8988T (cell line): ENCODE measurements at regions not wholly inside any gene's neighbourhood (a gene's known extent, or its start where the extent isn't known, plus 50 kb on each side); places are given as distances from the start of the nearest gene placed in this dataset.
"Not testable (repeated sequence)": the region's sequence is repeated elsewhere in the genome, so short reads cannot be mapped to it uniquely, and the experiment has no call there.

ENCODE experiments used
- DNase-seq: peaks from one replicate; pipeline ENCODE4 v3.0.0; 2011

DNA sequence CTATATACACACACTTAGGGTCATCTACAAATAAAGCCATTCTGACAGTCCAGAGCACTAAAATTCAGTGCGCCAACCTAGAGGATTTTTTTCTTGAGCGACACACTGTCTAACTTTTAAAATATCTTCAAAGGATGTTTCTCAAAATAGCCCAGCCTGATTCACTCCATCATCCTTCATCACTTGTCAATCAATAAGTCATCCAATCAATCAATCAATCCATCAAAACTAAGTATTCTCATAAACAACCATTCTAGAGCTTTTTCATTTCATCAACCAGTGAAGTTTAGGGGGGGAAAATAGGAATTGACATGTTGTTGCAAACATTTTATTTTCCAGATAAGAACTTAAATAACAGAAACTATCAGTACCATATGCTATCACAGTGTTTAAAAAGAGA lies 183.2 kb downstream of the HDGFL1 start:
- no peak for DNase-seq

DNA sequence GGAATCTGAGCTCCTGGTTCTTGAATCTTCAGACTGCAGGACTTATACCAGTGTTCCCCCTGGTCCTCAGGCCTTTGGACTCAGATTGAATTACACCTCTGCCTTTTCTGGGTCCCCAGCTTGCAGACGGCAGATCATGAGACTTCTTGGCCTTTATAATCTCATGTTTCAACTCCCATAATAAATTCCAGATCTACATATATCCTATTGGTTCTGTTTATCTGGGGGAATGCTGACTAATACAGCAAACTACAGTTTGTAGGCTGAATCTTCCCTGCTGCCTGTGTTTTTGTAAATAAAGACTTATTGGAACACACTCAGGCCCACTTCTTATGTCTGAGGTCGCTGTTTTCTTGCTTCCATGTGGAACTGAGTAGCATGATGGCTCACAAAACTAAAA lies 184.7 kb downstream of the HDGFL1 start:
- DNase-seq = no peak

DNA sequence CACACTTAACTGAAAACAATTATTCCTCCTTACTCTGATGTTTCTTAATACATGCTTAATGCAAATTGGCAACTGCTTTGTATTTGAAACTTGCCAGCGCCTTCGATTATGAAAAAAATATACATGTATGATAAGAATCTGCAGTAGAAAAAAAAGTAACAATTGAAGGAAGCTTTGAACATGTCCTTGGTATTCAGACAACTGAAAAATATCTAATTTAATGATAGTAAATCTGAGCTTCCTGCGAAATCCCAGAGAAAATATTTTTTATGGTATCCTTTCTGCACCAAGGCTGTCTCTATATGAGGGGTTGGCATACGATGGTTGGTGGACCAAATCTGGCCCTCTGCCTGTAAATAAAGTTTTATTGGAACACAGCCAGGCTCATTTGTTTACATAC lies 186.2 kb downstream of the HDGFL1 start:
- DNase-seq = no peak

DNA sequence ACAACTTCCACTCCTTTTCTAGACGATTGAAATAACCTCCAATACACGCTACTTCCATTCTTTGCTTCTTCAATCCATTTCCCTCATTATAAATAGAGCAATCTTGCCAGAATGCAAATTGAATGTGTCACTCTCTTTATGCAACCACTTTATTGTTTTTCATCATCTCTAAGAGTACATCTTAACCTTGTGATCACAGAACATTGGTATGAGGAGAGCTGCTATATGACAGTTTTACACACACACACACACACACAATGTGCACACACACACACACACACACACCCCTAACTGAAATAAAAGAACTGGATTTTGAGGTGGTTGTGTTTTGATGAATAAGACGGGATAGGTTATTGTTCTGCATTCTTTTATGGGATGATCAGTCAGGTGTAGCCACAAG lies 187.0 kb downstream of the HDGFL1 start:
- no peak for DNase-seq

DNA sequence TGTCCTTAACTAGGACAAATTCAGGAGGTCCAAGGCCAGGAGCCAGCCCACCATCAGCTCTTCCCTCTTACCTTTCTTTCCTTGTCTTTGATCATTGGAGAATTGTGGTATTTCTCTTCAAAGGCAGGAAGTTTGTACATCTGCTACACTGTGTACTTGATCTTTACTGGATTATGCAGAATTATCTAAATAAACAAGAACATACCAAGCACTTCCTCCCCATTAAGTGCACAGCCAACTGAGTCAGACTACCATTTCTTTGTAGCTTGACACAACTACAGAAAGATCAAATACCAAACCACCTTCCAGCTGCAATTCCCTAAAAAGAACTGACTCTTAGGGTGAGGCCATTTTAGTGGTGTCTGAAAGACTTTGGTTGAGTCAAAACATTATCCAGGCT lies 195.1 kb downstream of the HDGFL1 start:
- DNase-seq = no peak

DNA sequence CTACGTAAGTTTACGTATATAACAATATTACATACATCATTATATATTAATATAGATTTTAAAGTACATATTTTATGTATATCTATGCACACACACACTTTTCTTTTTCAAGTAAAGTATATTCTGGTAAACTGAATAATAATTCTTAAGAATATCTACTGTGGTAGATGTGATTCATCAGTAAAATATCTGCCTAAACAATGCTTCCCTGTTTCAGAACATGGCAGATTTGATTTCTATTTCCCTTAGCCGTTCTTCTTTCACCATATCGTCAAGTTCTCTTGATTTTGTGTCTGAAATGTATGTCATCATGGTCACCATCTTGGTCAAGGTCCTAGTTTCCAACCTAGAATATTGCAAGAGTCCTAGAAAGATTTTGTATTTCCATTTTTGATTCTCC lies 195.6 kb downstream of the HDGFL1 start:
- no peak for DNase-seq

DNA sequence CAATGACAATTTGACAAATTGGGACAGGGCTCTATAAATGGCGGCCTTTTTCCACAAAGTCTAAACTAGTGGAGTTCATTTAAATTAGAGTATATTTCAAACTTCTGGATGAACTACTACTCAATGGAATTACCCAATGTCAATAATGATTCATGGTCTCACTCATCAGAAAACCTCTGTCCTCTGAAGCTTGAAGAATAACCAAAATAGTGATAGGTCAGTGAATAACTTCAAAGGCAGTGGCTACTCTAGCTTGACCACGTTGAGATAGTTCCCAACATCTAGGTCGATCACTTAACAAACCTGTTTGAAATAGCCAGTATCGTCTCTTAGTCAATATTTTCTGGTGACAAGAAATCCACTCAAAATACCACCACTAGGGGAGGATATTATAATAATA lies 197.6 kb downstream of the HDGFL1 start:
- no peak for DNase-seq

DNA sequence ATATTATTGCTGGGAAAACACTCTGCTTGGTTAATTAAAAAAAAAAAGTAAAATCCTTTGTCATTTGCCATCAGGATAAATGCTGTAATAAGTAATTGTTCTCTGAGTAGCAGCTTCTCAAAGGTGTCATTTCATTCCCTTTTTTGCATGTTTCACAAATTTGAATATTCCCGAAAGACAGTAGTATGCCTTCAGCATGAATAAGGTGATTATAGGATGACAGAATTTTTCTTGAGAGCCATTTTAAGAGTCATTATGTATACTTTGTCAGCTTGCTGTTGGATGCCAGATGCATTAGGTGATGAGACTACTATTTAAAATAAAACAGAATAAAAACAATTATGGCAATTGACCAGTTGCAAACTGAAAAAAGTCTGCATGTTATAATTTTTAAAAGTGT lies 200.7 kb downstream of the HDGFL1 start:
- no peak for DNase-seq

DNA sequence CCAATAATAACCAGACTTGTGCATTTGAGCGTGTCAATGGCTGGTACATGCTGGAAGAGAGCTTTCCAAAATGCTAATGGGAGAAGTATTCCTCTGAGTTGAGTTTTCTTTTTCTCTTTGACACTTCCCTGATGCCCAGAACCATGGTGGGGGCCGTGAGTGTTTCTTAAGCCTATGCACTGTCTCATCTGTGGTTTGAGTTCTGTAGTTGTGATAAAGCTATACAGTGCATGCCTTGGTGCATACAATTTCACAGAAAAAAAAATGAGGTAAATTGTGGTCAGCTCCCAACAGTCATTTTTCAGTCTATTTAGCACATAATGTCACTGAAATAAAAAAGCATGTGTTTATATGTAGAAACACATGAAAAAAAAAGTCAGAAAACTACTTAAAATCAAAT lies 204.8 kb downstream of the HDGFL1 start:
- DNase-seq = no peak

DNA sequence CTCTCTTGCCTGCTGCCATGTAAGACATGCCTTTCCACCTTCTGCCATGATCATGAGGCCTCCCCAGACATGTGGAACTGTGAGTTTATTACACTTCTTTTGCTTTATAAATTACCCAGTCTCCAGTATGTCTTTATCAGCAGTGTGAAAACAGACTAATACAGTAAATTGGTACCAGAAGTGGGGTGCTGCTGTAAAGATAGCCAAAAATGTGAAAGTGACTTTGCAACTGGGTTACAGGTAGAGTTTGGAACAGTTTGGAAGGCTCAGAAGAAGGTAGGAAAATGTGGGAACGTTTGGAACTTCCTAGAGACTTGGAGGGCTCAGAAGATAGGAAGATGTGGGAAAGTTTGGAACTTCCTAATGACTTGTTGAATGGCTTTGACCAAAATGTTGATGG lies 209.1 kb downstream of the HDGFL1 start:
- not testable (repeated sequence) for DNase-seq

DNA sequence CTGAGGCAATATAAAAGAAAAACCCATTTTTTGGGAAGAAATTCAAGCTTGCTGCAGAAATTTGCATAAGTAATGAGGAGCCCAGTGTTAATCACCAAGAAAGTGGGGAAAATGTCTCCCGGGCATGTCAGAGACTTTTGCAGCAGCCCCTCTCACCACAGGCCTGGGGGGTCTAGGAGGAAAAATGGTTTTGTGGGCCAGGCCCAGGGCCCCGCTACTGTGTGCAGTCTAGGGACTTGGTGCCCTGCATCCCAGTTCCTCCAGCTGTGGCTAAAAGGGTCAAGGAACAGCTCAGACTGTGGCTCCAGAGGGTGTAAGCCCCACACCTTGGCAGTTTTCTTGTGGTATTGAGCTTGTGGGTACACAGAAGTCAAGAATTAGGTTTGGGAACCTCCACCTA lies 209.7 kb downstream of the HDGFL1 start:
- DNase-seq = no peak

DNA sequence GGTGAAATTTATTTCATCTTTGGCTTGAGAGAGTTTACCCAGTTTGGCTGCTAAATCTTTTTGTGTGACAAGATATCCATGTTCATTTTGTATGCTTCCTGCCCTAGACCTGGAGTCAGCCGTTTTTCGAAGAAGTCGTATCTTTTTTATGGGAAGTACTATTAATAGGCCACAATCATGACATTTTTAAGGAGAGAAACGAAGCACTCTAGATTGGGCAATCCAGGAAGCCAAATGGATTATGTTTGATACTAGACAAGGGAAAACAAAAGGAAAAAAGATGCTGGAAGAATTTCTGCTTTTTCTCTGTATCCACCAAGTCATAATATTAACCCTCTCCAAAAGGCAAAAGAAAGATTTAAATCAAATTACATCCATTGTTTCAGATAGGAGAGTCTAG lies 214.6 kb downstream of the HDGFL1 start:
- DNase-seq = no peak

DNA sequence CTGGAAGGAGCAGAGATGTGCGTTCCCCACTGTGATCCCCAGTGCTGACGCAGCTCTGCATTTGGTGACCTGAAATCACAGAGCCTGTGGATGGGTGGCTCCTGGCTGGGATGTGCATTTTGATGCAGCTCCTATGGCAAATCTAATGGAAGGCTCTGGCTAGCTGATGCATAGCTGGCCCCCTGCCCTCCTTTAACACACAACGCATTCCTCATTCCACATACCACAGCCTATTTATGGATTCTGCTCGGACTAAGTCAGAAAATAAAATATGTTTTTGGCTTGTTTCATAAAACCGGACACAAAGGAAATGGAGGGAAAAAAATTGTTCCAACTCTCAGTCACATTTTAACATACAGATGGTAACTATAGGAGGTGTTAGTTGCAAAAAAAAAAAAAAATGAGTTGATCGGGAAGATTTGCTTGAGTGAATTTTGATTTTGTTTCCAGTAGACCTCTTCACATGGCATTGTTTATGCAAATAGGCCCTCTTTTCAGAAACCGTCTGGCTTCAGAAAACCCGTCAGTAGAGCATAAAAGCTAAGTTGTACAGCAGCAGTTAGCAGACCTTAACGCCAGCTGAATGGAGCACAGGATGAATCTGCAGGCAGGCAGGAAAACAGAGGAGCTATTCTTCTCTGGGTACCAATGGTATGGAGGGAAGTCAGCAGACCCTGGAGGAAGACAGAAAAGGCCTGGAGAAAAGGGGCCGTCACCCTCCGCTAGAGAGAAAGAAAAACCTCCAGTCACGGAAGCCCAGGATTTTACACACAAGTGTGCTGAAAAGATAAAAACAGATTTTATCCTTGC lies 215.4 kb downstream of the HDGFL1 start:
- no peak for DNase-seq

DNA sequence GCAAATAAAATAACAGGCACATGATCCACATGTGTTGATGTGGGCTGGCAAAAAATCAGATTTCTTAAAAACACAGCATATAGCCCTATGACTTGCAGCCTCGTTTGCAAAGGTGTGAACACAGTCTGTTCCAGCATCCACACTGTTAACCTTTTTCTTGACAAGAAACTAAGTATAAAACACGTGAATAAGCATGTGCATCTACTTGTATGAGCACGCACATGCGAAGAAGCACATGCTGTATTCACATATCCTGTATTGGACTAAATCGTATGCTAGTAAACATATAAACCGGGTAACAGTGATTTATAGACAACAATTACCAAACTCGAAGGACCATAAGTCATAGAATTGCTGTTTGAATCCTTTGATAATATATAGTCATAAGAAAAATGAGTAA lies 218.7 kb downstream of the HDGFL1 start:
- DNase-seq = no peak

DNA sequence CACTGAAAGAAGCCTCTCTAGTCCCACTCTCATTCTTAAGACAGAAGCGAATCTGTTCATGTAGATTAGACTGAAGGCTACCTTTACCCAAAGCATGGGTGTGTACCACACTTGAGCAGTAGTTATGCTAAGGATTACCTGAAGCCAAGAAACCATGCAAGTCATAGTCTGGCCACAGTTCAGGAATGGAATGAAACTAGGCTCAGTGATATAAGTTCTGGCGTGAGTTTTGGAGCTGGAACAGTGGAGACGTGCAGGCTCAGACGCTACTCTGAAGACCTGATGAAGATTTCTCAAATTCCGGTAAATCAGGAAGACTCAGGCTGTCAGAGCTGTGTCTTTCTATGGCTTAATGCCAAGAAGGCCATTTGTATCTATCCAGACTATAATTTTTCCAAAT lies 219.9 kb downstream of the HDGFL1 start:
- DNase-seq = no peak

DNA sequence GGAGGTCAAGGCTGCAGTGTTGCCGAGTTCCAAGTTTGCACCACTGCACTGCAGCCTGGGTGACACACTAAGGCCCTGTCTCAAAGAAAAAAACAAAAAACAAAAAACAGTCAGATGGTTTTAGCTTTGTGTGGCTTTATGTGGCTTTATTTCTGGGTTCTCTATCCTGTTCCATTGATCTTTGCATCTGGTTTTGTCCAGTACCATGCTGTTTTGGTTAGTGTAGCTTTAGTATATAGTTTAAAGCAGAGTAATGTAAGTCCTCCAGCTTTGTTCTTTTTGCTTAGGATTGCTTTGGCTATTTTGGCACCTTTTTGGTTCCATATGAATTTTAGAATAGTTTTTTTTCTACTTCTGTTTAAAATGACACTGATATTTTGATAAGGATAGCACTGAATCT lies 225.5 kb downstream of the HDGFL1 start:
- DNase-seq = no peak

DNA sequence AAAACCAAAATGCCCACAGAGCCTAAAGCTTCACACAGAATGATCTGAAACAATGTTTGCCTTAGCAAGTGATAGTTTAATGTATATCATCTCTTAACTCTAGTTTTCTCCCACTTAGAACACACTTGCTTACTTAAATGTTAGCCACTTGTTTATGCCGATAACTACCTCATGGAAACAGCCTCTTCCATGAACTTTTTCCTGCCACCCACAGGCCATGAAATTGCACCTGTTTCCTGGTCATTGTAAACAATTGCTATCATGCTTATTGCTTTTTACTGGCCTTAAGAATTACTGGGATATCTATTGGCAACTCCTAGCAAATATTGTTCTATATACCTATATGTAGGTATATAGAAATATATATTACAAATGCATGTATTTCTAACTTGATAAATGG lies 231.1 kb downstream of the HDGFL1 start:
- DNase-seq = no peak

DNA sequence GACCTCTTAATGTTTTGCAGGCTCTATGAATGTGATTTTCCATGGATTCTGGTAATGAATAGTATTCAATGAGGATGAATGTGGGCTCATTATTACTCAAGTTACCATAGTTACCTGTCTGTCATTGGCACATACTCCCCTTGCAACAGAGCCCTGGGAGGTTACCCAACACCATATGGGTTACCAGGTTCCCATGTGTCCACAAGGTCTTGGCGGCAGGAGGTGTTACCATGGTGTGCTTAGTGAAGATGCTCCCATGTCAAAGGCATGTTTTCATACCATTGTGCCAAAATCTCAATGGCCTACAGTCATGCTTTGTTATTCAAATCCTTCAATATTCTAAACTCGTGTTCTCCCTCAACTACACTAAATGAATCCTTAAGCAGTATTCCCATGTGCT lies 232.5 kb downstream of the HDGFL1 start:
- no peak for DNase-seq

DNA sequence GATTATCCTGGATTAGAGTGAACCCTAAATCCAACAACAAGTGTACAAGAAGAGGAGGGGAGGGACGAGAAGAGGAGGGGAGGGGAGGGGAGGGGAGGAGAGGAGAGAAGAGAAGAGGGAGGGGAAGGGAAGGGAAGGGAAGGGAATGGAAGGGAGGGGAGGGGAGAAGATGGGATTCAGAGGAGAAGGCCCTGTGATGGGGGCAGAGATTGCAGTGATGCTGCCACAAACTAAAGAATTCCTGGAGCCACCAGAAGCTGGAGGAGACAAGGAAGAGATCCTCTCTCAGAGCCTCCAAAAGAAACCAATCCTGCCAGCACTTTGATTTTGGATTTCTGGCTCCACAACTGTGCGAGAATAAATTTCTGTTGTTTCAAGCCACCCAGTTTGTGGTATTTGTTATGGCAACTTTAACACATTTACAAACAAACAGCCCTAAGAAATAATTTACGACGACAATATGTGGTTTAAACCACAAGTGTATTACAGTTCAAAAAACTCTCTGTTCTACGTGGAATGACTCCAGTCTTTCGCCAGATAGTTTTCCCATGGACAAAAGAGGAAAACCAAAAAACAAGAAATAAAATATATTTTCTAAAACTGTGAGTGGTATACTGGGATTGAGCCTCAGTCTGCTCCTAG lies 235.4 kb downstream of the HDGFL1 start:
- no peak for DNase-seq

DNA sequence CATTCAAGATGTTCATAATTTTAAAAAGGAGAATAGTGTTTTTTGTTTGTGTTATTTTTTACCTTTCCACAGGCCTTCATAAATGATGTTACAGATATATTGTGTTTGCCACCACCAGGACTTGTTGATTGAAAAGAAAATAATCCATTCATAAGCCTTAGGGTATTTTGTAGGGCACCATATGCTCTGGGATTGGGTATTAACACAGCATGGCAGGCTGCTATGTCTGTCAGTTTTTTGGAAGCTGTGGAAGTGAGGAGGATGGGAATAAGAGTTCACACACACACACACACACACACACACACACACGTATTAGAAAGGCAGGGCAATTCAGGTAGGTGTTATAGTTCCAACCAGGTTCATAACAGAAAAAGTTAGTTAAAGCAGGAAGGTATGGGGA lies 237.9 kb downstream of the HDGFL1 start:
- no peak for DNase-seq

DNA sequence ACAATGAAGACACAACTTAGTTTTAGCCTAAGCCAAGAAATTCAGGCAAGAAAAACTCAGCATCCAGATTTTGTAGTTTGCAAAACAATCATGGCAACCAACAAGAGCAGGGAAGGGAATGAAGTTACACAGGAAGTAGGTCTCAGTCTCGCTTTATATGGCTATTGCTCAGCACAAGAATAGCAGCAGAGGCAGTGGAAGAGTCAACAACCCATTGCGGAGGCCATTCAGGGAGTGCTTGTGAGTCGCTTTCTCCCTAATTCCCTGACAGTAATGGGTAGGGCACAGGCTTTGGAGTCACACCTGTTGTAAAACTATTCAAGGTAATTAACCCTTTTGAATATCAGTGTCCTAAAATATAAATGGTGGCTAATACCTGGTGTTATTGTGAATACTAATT lies 238.5 kb downstream of the HDGFL1 start:
- DNase-seq = no peak

DNA sequence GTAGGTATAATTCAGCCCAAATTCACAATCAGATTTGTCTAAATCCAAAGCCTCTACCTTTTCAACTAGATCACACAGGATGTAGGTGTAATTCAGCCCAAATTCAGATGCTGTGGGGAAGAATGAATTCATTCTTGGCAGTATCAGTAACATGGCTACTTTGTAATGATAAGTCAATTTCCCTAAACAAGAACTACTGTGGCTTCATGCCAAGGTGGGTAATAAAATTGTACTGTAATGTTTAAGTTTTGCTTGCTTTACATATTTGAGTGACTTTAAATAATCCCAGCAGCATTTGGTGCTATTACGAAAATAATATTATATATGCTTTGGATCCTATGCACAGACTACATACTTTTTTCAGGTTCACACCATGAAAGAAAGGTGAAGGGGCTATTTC lies 239.1 kb downstream of the HDGFL1 start:
- no peak for DNase-seq

DNA sequence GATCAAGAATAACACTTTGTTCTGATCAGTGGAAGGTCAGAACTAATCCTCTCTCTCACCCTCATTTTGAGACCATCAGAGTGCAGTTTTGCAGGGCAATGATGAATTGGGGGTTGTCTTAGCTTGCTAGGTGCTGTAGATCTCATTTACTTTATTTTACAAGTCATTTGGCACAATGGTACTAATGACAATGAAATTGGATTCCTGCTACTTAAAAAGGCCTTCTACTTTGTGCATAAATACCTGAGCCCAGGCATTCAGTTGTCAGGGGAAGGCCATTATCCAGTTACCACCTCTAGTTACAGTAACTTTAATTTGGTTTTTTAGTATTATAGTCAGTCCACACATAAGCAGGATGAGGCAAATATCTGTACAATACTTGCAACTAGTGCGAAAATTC lies 240.0 kb downstream of the HDGFL1 start:
- no peak for DNase-seq

DNA sequence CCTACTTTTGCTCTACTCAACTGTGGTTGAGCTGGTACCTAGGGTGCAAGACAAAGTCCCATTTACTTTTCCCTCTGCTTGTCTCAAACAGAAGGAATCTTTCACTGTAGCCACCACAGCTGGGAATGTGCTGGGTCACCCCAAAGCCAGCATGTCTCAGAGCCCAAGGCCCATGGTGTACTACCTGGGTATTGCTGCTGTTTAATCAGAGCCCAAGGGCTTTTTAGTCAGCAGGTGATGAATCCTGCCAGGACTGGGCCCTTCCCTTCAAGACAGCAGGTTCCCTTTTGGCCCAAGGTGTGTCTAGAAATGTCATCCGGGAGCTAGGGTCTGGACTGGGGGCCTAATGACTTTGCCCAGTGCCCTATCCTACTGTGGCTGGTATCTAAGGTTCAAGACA lies 249.8 kb downstream of the HDGFL1 start:
- DNase-seq = no peak
